Peyer's patch (tissue), 4 donors: ENCODE measurements at regions not wholly inside any gene's neighbourhood (a gene's known extent, or its start where the extent isn't known, plus 50 kb on each side); places are given as distances from the start of the nearest gene placed in this dataset.

Experiments
- DNase-seq, 3 donors: peaks; one replicate each; pipeline ENCODE4 v3.0.0-alpha.2; 2017 to 2019
- H3K27ac ChIP-seq, 4 donors: fragments of 200-600 bp; sonication (generic); one replicate each; pipeline ENCODE4 v1.5.1; 2016 to 2019
- H3K27me3 ChIP-seq, 2 donors: fragments of 200-600 bp; sonication (generic); one replicate each; pipeline ENCODE4 v1.5.1; 2019
- H3K36me3 ChIP-seq, 3 donors: fragments of 200-600 bp; sonication (generic); one replicate each; pipeline ENCODE4 v1.5.1; 2016 to 2019
- H3K4me1 ChIP-seq, 4 donors: fragments of 200-600 bp; sonication (generic); one replicate each; pipeline ENCODE4 v1.5.1; 2016 to 2019
- H3K4me3 ChIP-seq, 4 donors: fragments of 200-600 bp; sonication (generic); 1 replicate in 3 of 4; 2 replicates in 1 of 4; pipeline ENCODE4 v1.5.1; 2016 to 2019; ENCODE audit warnings: mild to moderate bottlenecking in 1 of 4
- H3K9me3 ChIP-seq, 4 donors: fragments of 200-600 bp; sonication (generic); one replicate each; pipeline ENCODE4 v1.5.1; 2016 to 2019; ENCODE audit warnings: mild to moderate bottlenecking in 1 of 4
- CTCF ChIP-seq, 6 experiments: fragments of 450-650 bp in 4 of 6; fragments of 200-600 bp in 2 of 6; sonication (generic) in 1 of 6; IDR thresholded peaks; one replicate each; pipeline ENCODE4 v1.5.1; 2017 to 2019; ENCODE audit warnings: antibody characterized with exemption in 6 of 6, mild to moderate bottlenecking in 3 of 6, moderate library complexity in 1 of 6
- POLR2A ChIP-seq, 2 donors: fragments of 450-650 bp; IDR thresholded peaks; one replicate each; pipeline ENCODE4 v1.5.1; 2017; ENCODE audit warnings: antibody characterized with exemption in 2 of 2, mild to moderate bottlenecking in 2 of 2, moderate library complexity in 2 of 2

- Histone ChIP-seq H3K9me3 (no peaks in the 10 kb centered on the region), H3K27ac (no peak overlapping the region), H3K4me1 (peaks cover 0 to 4% (median 0%) of the 10 kb centered on the region in 4 donors), H3K36me3 (no peaks in the 10 kb centered on the region), H3K4me3 (no peak overlapping the region), H3K27me3 (no peaks in the 10 kb centered on the region)
- peak in 1 of 3 donors; percentile 8 for DNase-seq
- TF ChIP-seq POLR2A (IDR thresholded peaks at IDR 0.05), result no peak
- TF ChIP-seq CTCF (IDR thresholded peaks at IDR 0.05), result no peak
Measured at GRCh38 chr9:89812556-89813181, 207.9 kb downstream of the GADD45G start.

- no peak overlapping the region for H3K4me3 ChIP-seq
- TF ChIP-seq POLR2A (IDR thresholded peaks at IDR 0.05) (no peak), CTCF (IDR thresholded peaks at IDR 0.05) (no peak)
- peaks cover 0 to 4% (median 0%) of the 10 kb centered on the region in 4 donors for H3K4me1 ChIP-seq
Measured at GRCh38 chr9:89813482-89813881, 208.7 kb downstream of the GADD45G start.

GRCh38 chr9:89814340-89815040, 209.7 kb downstream of the GADD45G start:
- no peak overlapping the region for H3K4me3 ChIP-seq
- no peaks in the 10 kb centered on the region for H3K36me3 ChIP-seq
- no peaks in the 10 kb centered on the region for H3K27me3 ChIP-seq
- H3K27ac ChIP-seq, result no peak overlapping the region
- peaks cover 0 to 4% (median 0%) of the 10 kb centered on the region in 4 donors for H3K4me1 ChIP-seq
- no peak for TF ChIP-seq CTCF (IDR thresholded peaks at IDR 0.05)
- TF ChIP-seq POLR2A (IDR thresholded peaks at IDR 0.05), result no peak
- peak in 1 of 3 donors; percentile 24 for DNase-seq
- H3K9me3 ChIP-seq, result no peaks in the 10 kb centered on the region

More at GRCh38 chr9:89813482-89813881, 208.7 kb downstream of the GADD45G start:
- DNase-seq, result peak in 1 of 3 donors; percentile 9
- Histone ChIP-seq H3K36me3 (no peaks in the 10 kb centered on the region), H3K9me3 (no peaks in the 10 kb centered on the region), H3K27ac (no peak overlapping the region), H3K27me3 (no peaks in the 10 kb centered on the region)

- H3K4me3 ChIP-seq, result no peak overlapping the region
- H3K4me1 ChIP-seq, result peaks cover 0 to 4% (median 0%) of the 10 kb centered on the region in 4 donors
- no peak overlapping the region for H3K27ac ChIP-seq
- no peaks in the 10 kb centered on the region for H3K9me3 ChIP-seq
- DNase-seq, result peak in 1 of 3 donors; percentile 14
- H3K36me3 ChIP-seq, result no peaks in the 10 kb centered on the region
- TF ChIP-seq POLR2A (IDR thresholded peaks at IDR 0.05) (no peak), CTCF (IDR thresholded peaks at IDR 0.05) (no peak)
- no peaks in the 10 kb centered on the region for H3K27me3 ChIP-seq
Measured at GRCh38 chr9:89815061-89815902, 210.5 kb downstream of the GADD45G start.

- Histone ChIP-seq H3K4me1 (peaks cover 0 to 4% (median 0%) of the 10 kb centered on the region in 4 donors), H3K4me3 (no peak overlapping the region), H3K9me3 (no peaks in the 10 kb centered on the region), H3K36me3 (no peaks in the 10 kb centered on the region), H3K27me3 (no peaks in the 10 kb centered on the region), H3K27ac (no peak overlapping the region)
- TF ChIP-seq POLR2A (IDR thresholded peaks at IDR 0.05) (no peak), CTCF (IDR thresholded peaks at IDR 0.05) (no peak)
- peak in 2 of 3 donors; percentile 54 to 60 for DNase-seq
Measured at GRCh38 chr9:89815903-89816573, 211.2 kb downstream of the GADD45G start.
